Psoas muscle (tissue), 7 donors: ENCODE measurements at regions not wholly inside any gene's neighbourhood (a gene's known extent, or its start where the extent isn't known, plus 50 kb on each side); places are given as distances from the start of the nearest gene placed in this dataset.

ENCODE experiments used
- ATAC-seq, 4 donors: fragments of 200-7000 bp; cut with Tn5 transposase; one replicate each; pipeline ENCODE4 v1.9.1; 2020; ENCODE audit warnings: moderate library complexity in 3 of 4, mild to moderate bottlenecking in 2 of 4
- DNase-seq, 2 donors: peaks; one replicate each; pipeline ENCODE4 v3.0.0-alpha.2; 2020
- H3K27ac ChIP-seq: fragments of 200-600 bp; one replicate; pipeline ENCODE4 v1.8.0; 2022
- H3K27me3 ChIP-seq, 3 donors: fragments of 200-600 bp in 1 of 3; one replicate each; pipeline versions ENCODE4 v1.6.1 to v1.8.0; 2013 to 2022; ENCODE audit warnings: low read length in 2 of 3, mild to moderate bottlenecking in 2 of 3, moderate library complexity in 1 of 3; ENCODE audit not compliant: insufficient read depth in 3 of 3
- H3K36me3 ChIP-seq, 2 donors: fragments of 200-600 bp in 1 of 2; one replicate each; pipeline versions ENCODE4 v1.6.1 to v1.8.0; 2013 to 2022; ENCODE audit warnings: low read depth in 1 of 2, mild to moderate bottlenecking in 1 of 2, moderate library complexity in 1 of 2; ENCODE audit not compliant: insufficient read depth in 1 of 2
- H3K4me1 ChIP-seq: fragments of 200-600 bp; one replicate; pipeline ENCODE4 v1.8.0; 2022
- H3K4me3 ChIP-seq: fragments of 200-600 bp; one replicate; pipeline ENCODE4 v1.8.0; 2022; ENCODE audit warnings: mild to moderate bottlenecking
- H3K9me3 ChIP-seq: fragments of 200-600 bp; one replicate; pipeline ENCODE4 v1.8.0; 2022
- CTCF ChIP-seq: fragments of 200-600 bp; IDR thresholded peaks from one replicate; pipeline ENCODE4 v1.8.0; 2022; ENCODE audit warnings: antibody characterized with exemption
- WGBS, 3 donors: extraction: QIAGEN DNeasy Blood & Tissue Kit; methylation state at CpG; one replicate each; pipeline versions ENCODE4 v1.1.6 to v1.1.7; 2013; 5-methylcytosine and 5-hydroxymethylcytosine counted together
- intact Hi-C, 2 donors: fragments of 100-400 bp; cut with DNase I; formaldehyde crosslinking; loops; one replicate each; pipeline versions ENCODE4 v1.11.0 to v1.14.2; 2022
- donor health status: healthy with polysubstance abuse.
- donor health status: DM: no; HTN: no; CAD: no; lungs with moderate emphysema.
- donor health status: Bipolar disorder and iron deficiency.
- donor health status: healthy.
- donor health status: DM: yes; HTN: yes; CAD: no.
- donor health status: DM: no; HTN: no; CAD: no.
- donor health status: DM: yes; HTN: yes; CAD: no.

- H3K4me1 ChIP-seq: no peaks in the 10 kb centered on the region
- no peaks in the 10 kb centered on the region for H3K36me3 ChIP-seq
- H3K27ac ChIP-seq: no peak overlapping the region
- intact Hi-C loops: no loop called here
- DNase-seq: no peak
- no peak overlapping the region for H3K4me3 ChIP-seq
- ATAC-seq: no peak
- H3K9me3 ChIP-seq: no peaks in the 10 kb centered on the region
- 42 to 57% (median 48%) methylated on average over 4 of the region's 4 CpGs for WGBS, 3 donors
- no peaks in the 10 kb centered on the region for H3K27me3 ChIP-seq
- TF ChIP-seq CTCF: no peak
Observed at GRCh38 chr1:70888722-70889121, 158.9 kb downstream of the PTGER3 start.

- no peaks in the 10 kb centered on the region for H3K9me3 ChIP-seq
- H3K27ac ChIP-seq: no peak overlapping the region
- DNase-seq: no peak
- H3K27me3 ChIP-seq: no peaks in the 10 kb centered on the region
- no peak overlapping the region for H3K4me3 ChIP-seq
- intact Hi-C loops: no loop called here
- 76 to 89% (median 87%) methylated on average over 2 of the region's 2 CpGs for WGBS, 3 donors
- H3K4me1 ChIP-seq: no peaks in the 10 kb centered on the region
- no peak for TF ChIP-seq CTCF
- ATAC-seq: no peak
- no peaks in the 10 kb centered on the region for H3K36me3 ChIP-seq
Observed at GRCh38 chr1:70890408-70890807, 157.2 kb downstream of the PTGER3 start.

- DNase-seq (no peak), ATAC-seq (no peak)
- H3K36me3 ChIP-seq: no peaks in the 10 kb centered on the region
- TF ChIP-seq CTCF: no peak
- intact Hi-C loops: no loop called here
- H3K27ac ChIP-seq: no peak overlapping the region
- no peaks in the 10 kb centered on the region for H3K27me3 ChIP-seq
- no peaks in the 10 kb centered on the region for H3K9me3 ChIP-seq
- H3K4me1 ChIP-seq: no peaks in the 10 kb centered on the region
- H3K4me3 ChIP-seq: no peak overlapping the region
Observed at GRCh38 chr1:70891051-70891843, 156.4 kb downstream of the PTGER3 start.

GRCh38 chr1:70892140-70892539 is 155.5 kb downstream of the PTGER3 start:
- WGBS, 3 donors: 93 to 96% (median 96%) methylated on average over 2 of the region's 2 CpGs
- intact Hi-C loops: no loop called here

More at GRCh38 chr1:70892140-70892539, 155.5 kb downstream of the PTGER3 start:
- Histone ChIP-seq H3K4me1 (no peaks in the 10 kb centered on the region), H3K36me3 (no peaks in the 10 kb centered on the region), H3K27ac (no peak overlapping the region), H3K9me3 (no peaks in the 10 kb centered on the region), H3K4me3 (no peak overlapping the region), H3K27me3 (no peaks in the 10 kb centered on the region)
- DNase-seq: no peak
- no peak for TF ChIP-seq CTCF
- no peak for ATAC-seq
